Fibroblast of lung (primary cell): ENCODE measurements at regions not wholly inside any gene's neighbourhood (a gene's known extent, or its start where the extent isn't known, plus 50 kb on each side); places are given as distances from the start of the nearest gene placed in this dataset.

ENCODE experiments used
- DNase-seq, 2 donors: peaks; one replicate each; pipeline versions ENCODE4 v3.0.0 to v3.0.0-alpha.2; 2010; ENCODE audit warnings: low read depth in 2 of 2
- H2AFZ ChIP-seq: 2 replicates; pipeline ENCODE4 v1.5.1; 2012; ENCODE audit warnings: low read length, control low read depth, inconsistent platforms
- H3K27ac ChIP-seq: 2 replicates; pipeline ENCODE4 v1.5.1; 2011; ENCODE audit warnings: low read length, control low read depth; ENCODE audit not compliant: insufficient read depth
- H3K27me3 ChIP-seq: 2 replicates; pipeline ENCODE4 v1.5.1; 2011; ENCODE audit warnings: mild to moderate bottlenecking, low read length; ENCODE audit not compliant: control insufficient read depth, insufficient read depth
- H3K36me3 ChIP-seq: 2 replicates; pipeline ENCODE4 v1.5.1; 2011; ENCODE audit warnings: low read length; ENCODE audit not compliant: control insufficient read depth, insufficient read depth
- H3K4me1 ChIP-seq: 2 replicates; pipeline ENCODE4 v1.5.1; 2011; ENCODE audit warnings: low read length; ENCODE audit not compliant: control insufficient read depth, insufficient read depth; ENCODE audit errors: extremely low read depth
- H3K4me2 ChIP-seq: 2 replicates; pipeline ENCODE4 v1.5.1; 2011; ENCODE audit warnings: low read length, control low read depth; ENCODE audit not compliant: insufficient read depth; ENCODE audit errors: extremely low read depth
- H3K4me3 ChIP-seq, 4 experiments: fragments of 200-600 bp in 1 of 4; sonication (generic) in 1 of 4; replicated peaks in 1 of 4; 2 replicates each; pipeline ENCODE4 v1.5.1; 2011 to 2016; ENCODE audit warnings: low read length in 4 of 4, low read depth in 3 of 4, mild to moderate bottlenecking in 3 of 4, control low read depth in 2 of 4, inconsistent platforms in 1 of 4, mixed read lengths in 1 of 4; ENCODE audit not compliant: insufficient read depth in 1 of 4; ENCODE audit errors: control extremely low read depth in 1 of 4
- H3K79me2 ChIP-seq: 2 replicates; pipeline ENCODE4 v1.5.1; 2012; ENCODE audit warnings: mild to moderate bottlenecking, low read length, inconsistent platforms; ENCODE audit not compliant: control insufficient read depth, insufficient read depth
- H3K9ac ChIP-seq: 2 replicates; pipeline ENCODE4 v1.5.1; 2011; ENCODE audit warnings: mild to moderate bottlenecking, low read length, control low read depth; ENCODE audit not compliant: insufficient read depth
- H3K9me3 ChIP-seq: 2 replicates; pipeline ENCODE4 v1.5.1; 2012; ENCODE audit warnings: low read depth, low read length; ENCODE audit not compliant: control insufficient read depth, insufficient read depth
- H4K20me1 ChIP-seq: 2 replicates; pipeline ENCODE4 v1.5.1; 2011; ENCODE audit warnings: low read length; ENCODE audit not compliant: control insufficient read depth, insufficient read depth; ENCODE audit errors: extremely low read depth
- EZH2 ChIP-seq: IDR thresholded peaks from 2 replicates; pipeline ENCODE4 v1.5.1; 2012; ENCODE audit warnings: low read length, control low read depth, mild to moderate bottlenecking; ENCODE audit errors: missing control alignments
- TF ChIP-seq, protein P1 (sequence below), 2 donors: IDR thresholded peaks in 1 of 2; conservative IDR thresholded peaks in 1 of 2; 1 replicate in 1 of 2; 2 replicates in 1 of 2; pipeline ENCODE4 v1.5.1; 2011 to 2012; ENCODE audit warnings: low read length in 2 of 2, control low read depth in 1 of 2, inconsistent platforms in 1 of 2, low read depth in 1 of 2, mild to moderate bottlenecking in 1 of 2

DNA sequence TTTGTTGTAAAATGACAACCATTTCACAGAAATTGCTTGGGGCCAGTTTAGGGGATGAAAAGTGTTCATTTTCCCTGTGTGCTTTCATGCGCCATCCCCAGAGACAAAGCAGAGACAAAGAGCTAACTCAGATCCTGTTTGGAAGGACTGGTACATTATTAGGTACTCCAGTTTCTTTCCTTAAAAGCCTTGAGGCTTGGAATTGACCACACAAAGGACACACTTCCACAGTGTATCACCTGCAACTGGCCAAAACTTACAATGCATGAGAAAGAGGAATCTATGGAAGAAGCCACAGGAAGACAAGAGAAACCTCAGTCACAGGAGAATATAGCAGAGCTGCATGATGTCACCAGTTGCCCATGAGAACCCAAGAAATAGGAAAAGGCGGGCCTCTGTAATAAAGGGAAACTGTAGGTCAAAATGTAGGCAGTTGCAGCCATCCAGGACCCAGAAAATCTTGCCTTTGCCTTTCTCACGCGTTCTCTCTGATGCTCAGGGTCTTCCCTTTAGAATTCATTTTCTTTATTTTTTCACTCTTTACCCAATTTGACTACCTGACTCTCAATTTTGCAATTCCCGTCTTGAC, 339.0 kb downstream of the RMST start:
- Histone ChIP-seq H3K4me1 (no peaks in the 10 kb centered on the region), H3K27me3 (no peaks in the 10 kb centered on the region), H3K27ac (no peak overlapping the region), H2AFZ (no peak overlapping the region), H3K4me3 (no peak overlapping the region), H3K36me3 (no peaks in the 10 kb centered on the region), H3K9ac (no peak overlapping the region), H4K20me1 (no peaks in the 10 kb centered on the region), H3K9me3 (no peaks in the 10 kb centered on the region), H3K79me2 (no peaks in the 10 kb centered on the region), H3K4me2 (no peak overlapping the region)
- DNase-seq: no peak
- no peak for TF ChIP-seq EZH2
- TF ChIP-seq, protein P1, sequence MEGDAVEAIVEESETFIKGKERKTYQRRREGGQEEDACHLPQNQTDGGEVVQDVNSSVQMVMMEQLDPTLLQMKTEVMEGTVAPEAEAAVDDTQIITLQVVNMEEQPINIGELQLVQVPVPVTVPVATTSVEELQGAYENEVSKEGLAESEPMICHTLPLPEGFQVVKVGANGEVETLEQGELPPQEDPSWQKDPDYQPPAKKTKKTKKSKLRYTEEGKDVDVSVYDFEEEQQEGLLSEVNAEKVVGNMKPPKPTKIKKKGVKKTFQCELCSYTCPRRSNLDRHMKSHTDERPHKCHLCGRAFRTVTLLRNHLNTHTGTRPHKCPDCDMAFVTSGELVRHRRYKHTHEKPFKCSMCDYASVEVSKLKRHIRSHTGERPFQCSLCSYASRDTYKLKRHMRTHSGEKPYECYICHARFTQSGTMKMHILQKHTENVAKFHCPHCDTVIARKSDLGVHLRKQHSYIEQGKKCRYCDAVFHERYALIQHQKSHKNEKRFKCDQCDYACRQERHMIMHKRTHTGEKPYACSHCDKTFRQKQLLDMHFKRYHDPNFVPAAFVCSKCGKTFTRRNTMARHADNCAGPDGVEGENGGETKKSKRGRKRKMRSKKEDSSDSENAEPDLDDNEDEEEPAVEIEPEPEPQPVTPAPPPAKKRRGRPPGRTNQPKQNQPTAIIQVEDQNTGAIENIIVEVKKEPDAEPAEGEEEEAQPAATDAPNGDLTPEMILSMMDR (conservative IDR thresholded peaks at IDR 0.05 in 1 of 2, IDR thresholded peaks at IDR 0.05 in 1 of 2; ENCODE audit: low read depth in 1 of 2, low read length in 2 of 2): no peak

DNA sequence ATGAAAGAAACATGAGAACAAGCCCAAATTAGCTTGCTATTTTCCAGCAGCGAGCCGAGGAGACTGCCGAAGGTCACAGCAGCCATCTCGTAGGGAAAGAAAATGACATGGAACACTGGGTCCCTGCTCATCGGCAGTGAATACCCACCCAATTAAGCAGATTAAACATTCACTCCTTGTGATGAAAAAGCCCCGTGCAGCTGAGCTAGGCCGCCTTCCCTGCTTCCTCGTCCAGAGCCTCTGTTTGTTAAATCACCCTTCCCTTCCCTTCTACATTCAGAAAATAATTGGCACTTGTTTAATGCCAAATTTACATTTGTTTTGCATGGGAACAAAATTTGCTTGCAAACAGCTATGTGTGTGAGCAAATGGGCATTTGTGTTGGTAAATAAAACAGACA, 342.5 kb downstream of the RMST start:
- no peaks in the 10 kb centered on the region for H3K27me3 ChIP-seq
- no peaks in the 10 kb centered on the region for H3K79me2 ChIP-seq
- H4K20me1 ChIP-seq: no peaks in the 10 kb centered on the region
- no peak for TF ChIP-seq EZH2
- TF ChIP-seq, protein P1 (conservative IDR thresholded peaks at IDR 0.05 in 1 of 2, IDR thresholded peaks at IDR 0.05 in 1 of 2; ENCODE audit: low read depth in 1 of 2, low read length in 2 of 2): no peak
- no peak overlapping the region for H3K4me3 ChIP-seq
- no peak overlapping the region for H3K9ac ChIP-seq
- H2AFZ ChIP-seq: no peak overlapping the region
- H3K27ac ChIP-seq: no peak overlapping the region
- no peak for DNase-seq
- H3K4me2 ChIP-seq: no peak overlapping the region
- no peaks in the 10 kb centered on the region for H3K4me1 ChIP-seq
- H3K9me3 ChIP-seq: no peaks in the 10 kb centered on the region
- no peaks in the 10 kb centered on the region for H3K36me3 ChIP-seq

DNA sequence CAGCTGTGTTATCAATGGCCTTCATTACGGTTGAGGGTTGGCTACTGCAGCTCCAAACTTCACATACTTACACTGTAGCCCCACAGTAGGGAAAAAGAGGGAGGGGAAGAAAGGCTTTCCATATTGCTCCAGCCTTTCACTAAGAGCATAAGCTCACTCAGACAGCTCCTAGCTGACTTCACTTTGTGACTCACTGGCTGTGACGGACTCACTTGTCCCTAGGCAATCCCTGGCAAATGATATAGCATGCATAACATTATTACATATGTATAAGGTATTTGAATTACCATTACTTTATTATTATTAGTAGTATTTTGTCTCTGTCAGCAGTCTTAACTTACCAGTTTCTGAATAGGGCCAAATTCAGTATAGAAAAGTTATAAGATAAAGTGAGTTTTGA, 350.7 kb downstream of the RMST start:
- Histone ChIP-seq H3K36me3 (no peaks in the 10 kb centered on the region), H3K9me3 (no peaks in the 10 kb centered on the region), H3K4me3 (no peak overlapping the region), H3K27me3 (no peaks in the 10 kb centered on the region), H3K4me1 (no peaks in the 10 kb centered on the region), H3K4me2 (no peak overlapping the region), H2AFZ (no peak overlapping the region), H4K20me1 (no peaks in the 10 kb centered on the region), H3K79me2 (no peaks in the 10 kb centered on the region), H3K27ac (no peak overlapping the region), H3K9ac (no peak overlapping the region)
- DNase-seq: no peak
- no peak for TF ChIP-seq EZH2
- TF ChIP-seq, protein P1 (conservative IDR thresholded peaks at IDR 0.05 in 1 of 2, IDR thresholded peaks at IDR 0.05 in 1 of 2; ENCODE audit: low read depth in 1 of 2, low read length in 2 of 2): no peak
